Neural cell (in vitro differentiated cells): ENCODE measurements at regions not wholly inside any gene's neighbourhood (a gene's known extent, or its start where the extent isn't known, plus 50 kb on each side); places are given as distances from the start of the nearest gene placed in this dataset.
"Not testable (repeated sequence)": the region's sequence is repeated elsewhere in the genome, so short reads cannot be mapped to it uniquely, and the experiment has no call there.

ENCODE experiments used
- CTCF ChIP-seq: fragments of 450-650 bp; IDR thresholded peaks from 2 replicates; pipeline ENCODE4 v1.5.1; 2014; ENCODE audit warnings: antibody characterized with exemption, mild to moderate bottlenecking, moderate library complexity; ENCODE audit not compliant: poor library complexity, severe bottlenecking
- EP300 ChIP-seq: fragments of 450-650 bp; conservative IDR thresholded peaks from 2 replicates; pipeline ENCODE4 v1.6.1; 2014; ENCODE audit warnings: antibody characterized with exemption, mild to moderate bottlenecking, moderate library complexity; ENCODE audit not compliant: poor library complexity, severe bottlenecking
- EZH2 ChIP-seq: fragments of 200-600, 300-800 bp; shearing (Covaris generic), sonication (generic); IDR thresholded peaks from 2 replicates; pipeline ENCODE4 v1.6.1; 2014; ENCODE audit warnings: antibody characterized with exemption, low read length, borderline replicate concordance, mild to moderate bottlenecking; ENCODE audit not compliant: insufficient read depth, poor library complexity, severe bottlenecking
- MXI1 ChIP-seq: fragments of 450-650 bp; conservative IDR thresholded peaks from 2 replicates; pipeline ENCODE4 v1.6.1; 2014; ENCODE audit warnings: antibody characterized with exemption, mild to moderate bottlenecking; ENCODE audit not compliant: poor library complexity, severe bottlenecking
- POLR2AphosphoS5 ChIP-seq: IDR thresholded peaks from 2 replicates; pipeline ENCODE4 v1.6.1; 2012
- RAD21 ChIP-seq: fragments of 450-650 bp; conservative IDR thresholded peaks from 2 replicates; pipeline ENCODE4 v1.6.1; 2014; ENCODE audit warnings: antibody characterized with exemption, mild to moderate bottlenecking, moderate library complexity
- REST ChIP-seq: IDR thresholded peaks from 2 replicates; pipeline ENCODE4 v1.6.1; 2012; ENCODE audit warnings: borderline replicate concordance
- SMC3 ChIP-seq: fragments of 450-650 bp; conservative IDR thresholded peaks from 2 replicates; pipeline ENCODE4 v1.6.1; 2014; ENCODE audit warnings: antibody characterized with exemption, mild to moderate bottlenecking, moderate library complexity; ENCODE audit not compliant: poor library complexity
- TAF1 ChIP-seq: IDR thresholded peaks from 2 replicates; pipeline ENCODE4 v1.6.1; 2012; ENCODE audit warnings: low read depth

- not testable (repeated sequence) for TF ChIP-seq EP300, CTCF, REST, MXI1, RAD21, EZH2, POLR2AphosphoS5, TAF1, SMC3
These were observed 72.8 kb upstream of the LPCAT1 start for GRCh38 chr5:1596462-1597092.
